Esophagus muscularis mucosa (tissue), 4 donors: ENCODE measurements at regions not wholly inside any gene's neighbourhood (a gene's known extent, or its start where the extent isn't known, plus 50 kb on each side); places are given as distances from the start of the nearest gene placed in this dataset.

Experiments
- CTCF ChIP-seq, 3 experiments: fragments of 200-600 bp in 2 of 3; fragments of 450-650 bp in 1 of 3; sonication (generic) in 2 of 3; IDR thresholded peaks; one replicate each; pipeline ENCODE4 v1.5.1; 2017 to 2019; ENCODE audit warnings: antibody characterized with exemption in 3 of 3, mild to moderate bottlenecking in 2 of 3, moderate library complexity in 1 of 3
- EP300 ChIP-seq: sonication (generic); formaldehyde crosslinking; IDR thresholded peaks from one replicate; pipeline ENCODE4 v1.6.1; 2017; ENCODE audit warnings: antibody characterized with exemption
- POLR2AphosphoS5 ChIP-seq, 2 donors: sonication (generic); formaldehyde crosslinking; IDR thresholded peaks; one replicate each; pipeline ENCODE4 v1.6.1; 2017; ENCODE audit warnings: antibody characterized with exemption in 2 of 2

GRCh38 chr5:34495178-34495577 lies 160.9 kb upstream of the RAI14 start:
- TF ChIP-seq POLR2AphosphoS5 (IDR thresholded peaks at IDR 0.05): no peak
- no peak for TF ChIP-seq CTCF (IDR thresholded peaks at IDR 0.05)
- no peak for TF ChIP-seq EP300
